Astrocyte of the cerebellum (primary cell): ENCODE measurements at regions not wholly inside any gene's neighbourhood (a gene's known extent, or its start where the extent isn't known, plus 50 kb on each side); places are given as distances from the start of the nearest gene placed in this dataset.
"Not testable (repeated sequence)": the region's sequence is repeated elsewhere in the genome, so short reads cannot be mapped to it uniquely, and the experiment has no call there.

ENCODE experiments used
- DNase-seq: peaks from one replicate; pipeline ENCODE4 v3.0.0-alpha.2; 2011; ENCODE audit warnings: low read depth
- H3K4me3 ChIP-seq: 2 replicates; pipeline ENCODE4 v1.5.1; 2011; ENCODE audit warnings: mild to moderate bottlenecking, low read depth, low read length, moderate library complexity
- CTCF ChIP-seq: IDR thresholded peaks from 2 replicates; pipeline ENCODE4 v1.5.1; 2012; ENCODE audit warnings: low read length, low read depth, moderate library complexity, mild to moderate bottlenecking; ENCODE audit errors: missing control alignments
- in situ Hi-C: cut with HindIII; loops from 2 replicates; pipeline ENCODE4 v1.10.0; 2017; ENCODE audit warnings: low sequenced_read_pairs

- no peak for TF ChIP-seq CTCF
- DNase-seq: no peak
- in situ Hi-C loops: no loop called here
- no peak overlapping the region for H3K4me3 ChIP-seq
Measured at GRCh38 chr20:12531626-12532025, 477.1 kb upstream of the SPTLC3 start.

- in situ Hi-C loops: no loop called here
- H3K4me3 ChIP-seq: no peak overlapping the region
- no peak for TF ChIP-seq CTCF
- no peak for DNase-seq
Measured at GRCh38 chr20:12535316-12535715, 473.5 kb upstream of the SPTLC3 start.

GRCh38 chr20:12535770-12536169 is 473.0 kb upstream of the SPTLC3 start:
- in situ Hi-C loops: no loop called here
- DNase-seq: no peak
- no peak overlapping the region for H3K4me3 ChIP-seq
- no peak for TF ChIP-seq CTCF

GRCh38 chr20:12554426-12554825 is 454.3 kb upstream of the SPTLC3 start:
- in situ Hi-C loops: no loop called here
- TF ChIP-seq CTCF: no peak
- no peak overlapping the region for H3K4me3 ChIP-seq
- DNase-seq: no peak

GRCh38 chr20:12555369-12555768 is 453.4 kb upstream of the SPTLC3 start:
- DNase-seq: no peak
- no peak overlapping the region for H3K4me3 ChIP-seq
- in situ Hi-C loops: no loop called here
- TF ChIP-seq CTCF: no peak

GRCh38 chr20:12555849-12556248 is 452.9 kb upstream of the SPTLC3 start:
- in situ Hi-C loops, H3K4me3 ChIP-seq, DNase-seq: not testable (repeated sequence)

GRCh38 chr20:12557224-12557623 is 451.5 kb upstream of the SPTLC3 start:
- H3K4me3 ChIP-seq: no peak overlapping the region
- no peak for DNase-seq
- in situ Hi-C loops: no loop called here
- no peak for TF ChIP-seq CTCF
